A673 (cell line): ENCODE measurements at regions not wholly inside any gene's neighbourhood (a gene's known extent, or its start where the extent isn't known, plus 50 kb on each side); places are given as distances from the start of the nearest gene placed in this dataset.

ENCODE experiments used
- EZH2 ChIP-seq: fragments of 200-600 bp; sonication (generic); IDR thresholded peaks from 2 replicates; pipeline ENCODE4 v1.6.1; 2017; ENCODE audit warnings: borderline replicate concordance, low read depth, mild to moderate bottlenecking, mixed read lengths, antibody characterized with exemption, low read length; ENCODE audit not compliant: poor library complexity, severe bottlenecking
- TF ChIP-seq, protein P1 (sequence below): fragments of 300-800, 200-600 bp; sonication (generic); conservative IDR thresholded peaks from 2 replicates; pipeline ENCODE4 v1.5.1; 2017; ENCODE audit warnings: low read depth, mild to moderate bottlenecking, antibody characterized with exemption, low read length, moderate library complexity, mixed read lengths

- TF ChIP-seq, protein P1, sequence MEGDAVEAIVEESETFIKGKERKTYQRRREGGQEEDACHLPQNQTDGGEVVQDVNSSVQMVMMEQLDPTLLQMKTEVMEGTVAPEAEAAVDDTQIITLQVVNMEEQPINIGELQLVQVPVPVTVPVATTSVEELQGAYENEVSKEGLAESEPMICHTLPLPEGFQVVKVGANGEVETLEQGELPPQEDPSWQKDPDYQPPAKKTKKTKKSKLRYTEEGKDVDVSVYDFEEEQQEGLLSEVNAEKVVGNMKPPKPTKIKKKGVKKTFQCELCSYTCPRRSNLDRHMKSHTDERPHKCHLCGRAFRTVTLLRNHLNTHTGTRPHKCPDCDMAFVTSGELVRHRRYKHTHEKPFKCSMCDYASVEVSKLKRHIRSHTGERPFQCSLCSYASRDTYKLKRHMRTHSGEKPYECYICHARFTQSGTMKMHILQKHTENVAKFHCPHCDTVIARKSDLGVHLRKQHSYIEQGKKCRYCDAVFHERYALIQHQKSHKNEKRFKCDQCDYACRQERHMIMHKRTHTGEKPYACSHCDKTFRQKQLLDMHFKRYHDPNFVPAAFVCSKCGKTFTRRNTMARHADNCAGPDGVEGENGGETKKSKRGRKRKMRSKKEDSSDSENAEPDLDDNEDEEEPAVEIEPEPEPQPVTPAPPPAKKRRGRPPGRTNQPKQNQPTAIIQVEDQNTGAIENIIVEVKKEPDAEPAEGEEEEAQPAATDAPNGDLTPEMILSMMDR, result no peak
- no peak for TF ChIP-seq EZH2
Observed at GRCh38 chr15:97014001-97014400, 683.5 kb downstream of the NR2F2 start.
